ENCODE measurements at regions not wholly inside any gene's neighbourhood (a gene's known extent, or its start where the extent isn't known, plus 50 kb on each side); places are given as distances from the start of the nearest gene placed in this dataset.

- Histone ChIP-seq H3K4me3 (ENCODE audit: low read depth in 1 of 5, low read length in 5 of 5) (no peak overlapping the region), H3K9me3 (ENCODE audit: control insufficient read depth in 5 of 5, low read length in 5 of 5) (peaks cover 0 to 3% (median 0%) of the 10 kb centered on the region in 5 donors), H3K36me3 (ENCODE audit: control insufficient read depth in 5 of 5, insufficient read depth in 5 of 5, low read length in 5 of 5) (no peaks in the 10 kb centered on the region), H3K27me3 (ENCODE audit: control insufficient read depth in 5 of 5, insufficient read depth in 4 of 5, low read length in 5 of 5) (peaks cover 0 to 2% (median 0%) of the 10 kb centered on the region in 5 donors), H3K27ac (ENCODE audit: low read depth, low read length) (no peak overlapping the region), H3K9ac (ENCODE audit: low read length in 5 of 5) (no peak overlapping the region), H3K4me1 (ENCODE audit: control insufficient read depth in 5 of 5, insufficient read depth in 5 of 5, low read length in 5 of 5) (no peaks in the 10 kb centered on the region)
Observed at GRCh38 chr13:47310401-47310800, 413.5 kb upstream of the HTR2A start.

GRCh38 chr13:47306991-47307390, 410.1 kb upstream of the HTR2A start:
- H3K9me3 ChIP-seq (ENCODE audit: control insufficient read depth in 5 of 5, low read length in 5 of 5): peaks cover 0 to 3% (median 0%) of the 10 kb centered on the region in 5 donors

GRCh38 chr13:47303626-47304025, 406.8 kb upstream of the HTR2A start:
- Histone ChIP-seq H3K9me3 (ENCODE audit: control insufficient read depth in 5 of 5, low read length in 5 of 5) (no peaks in the 10 kb centered on the region), H3K4me3 (ENCODE audit: low read depth in 1 of 5, low read length in 5 of 5) (no peak overlapping the region)

More at GRCh38 chr13:47306991-47307390, 410.1 kb upstream of the HTR2A start:
- no peaks in the 10 kb centered on the region for H3K4me1 ChIP-seq (ENCODE audit: control insufficient read depth in 5 of 5, insufficient read depth in 5 of 5, low read length in 5 of 5)
- H3K9ac ChIP-seq (ENCODE audit: low read length in 5 of 5): no peak overlapping the region
- peaks cover 0 to 2% (median 0%) of the 10 kb centered on the region in 5 donors for H3K27me3 ChIP-seq (ENCODE audit: control insufficient read depth in 5 of 5, insufficient read depth in 4 of 5, low read length in 5 of 5)
- no peak overlapping the region for H3K27ac ChIP-seq (ENCODE audit: low read depth, low read length)
- H3K4me3 ChIP-seq (ENCODE audit: low read depth in 1 of 5, low read length in 5 of 5): no peak overlapping the region
- no peaks in the 10 kb centered on the region for H3K36me3 ChIP-seq (ENCODE audit: control insufficient read depth in 5 of 5, insufficient read depth in 5 of 5, low read length in 5 of 5)

GRCh38 chr13:47299304-47299703, 402.5 kb upstream of the HTR2A start:
- no peaks in the 10 kb centered on the region for H3K9me3 ChIP-seq (ENCODE audit: control insufficient read depth in 5 of 5, low read length in 5 of 5)
- no peaks in the 10 kb centered on the region for H3K36me3 ChIP-seq (ENCODE audit: control insufficient read depth in 5 of 5, insufficient read depth in 5 of 5, low read length in 5 of 5)
- no peaks in the 10 kb centered on the region for H3K27me3 ChIP-seq (ENCODE audit: control insufficient read depth in 5 of 5, insufficient read depth in 4 of 5, low read length in 5 of 5)
- H3K9ac ChIP-seq (ENCODE audit: low read length in 5 of 5): no peak overlapping the region
- H3K4me3 ChIP-seq (ENCODE audit: low read depth in 1 of 5, low read length in 5 of 5): no peak overlapping the region
- H3K4me1 ChIP-seq (ENCODE audit: control insufficient read depth in 5 of 5, insufficient read depth in 5 of 5, low read length in 5 of 5): no peaks in the 10 kb centered on the region
- no peak overlapping the region for H3K27ac ChIP-seq (ENCODE audit: low read depth, low read length)

More at GRCh38 chr13:47303626-47304025, 406.8 kb upstream of the HTR2A start:
- no peak overlapping the region for H3K27ac ChIP-seq (ENCODE audit: low read depth, low read length)
- no peaks in the 10 kb centered on the region for H3K4me1 ChIP-seq (ENCODE audit: control insufficient read depth in 5 of 5, insufficient read depth in 5 of 5, low read length in 5 of 5)
- H3K27me3 ChIP-seq (ENCODE audit: control insufficient read depth in 5 of 5, insufficient read depth in 4 of 5, low read length in 5 of 5): no peaks in the 10 kb centered on the region
- H3K36me3 ChIP-seq (ENCODE audit: control insufficient read depth in 5 of 5, insufficient read depth in 5 of 5, low read length in 5 of 5): no peaks in the 10 kb centered on the region
- H3K9ac ChIP-seq (ENCODE audit: low read length in 5 of 5): no peak overlapping the region

GRCh38 chr13:47298506-47298905, 401.7 kb upstream of the HTR2A start:
- H3K4me3 ChIP-seq (ENCODE audit: low read depth in 1 of 5, low read length in 5 of 5): no peak overlapping the region
- no peaks in the 10 kb centered on the region for H3K27me3 ChIP-seq (ENCODE audit: control insufficient read depth in 5 of 5, insufficient read depth in 4 of 5, low read length in 5 of 5)
- H3K36me3 ChIP-seq (ENCODE audit: control insufficient read depth in 5 of 5, insufficient read depth in 5 of 5, low read length in 5 of 5): no peaks in the 10 kb centered on the region
- no peaks in the 10 kb centered on the region for H3K9me3 ChIP-seq (ENCODE audit: control insufficient read depth in 5 of 5, low read length in 5 of 5)
- no peak overlapping the region for H3K27ac ChIP-seq (ENCODE audit: low read depth, low read length)
- H3K9ac ChIP-seq (ENCODE audit: low read length in 5 of 5): no peak overlapping the region
- H3K4me1 ChIP-seq (ENCODE audit: control insufficient read depth in 5 of 5, insufficient read depth in 5 of 5, low read length in 5 of 5): no peaks in the 10 kb centered on the region

- no peak overlapping the region for H3K9ac ChIP-seq (ENCODE audit: low read length in 5 of 5)
- no peaks in the 10 kb centered on the region for H3K27me3 ChIP-seq (ENCODE audit: control insufficient read depth in 5 of 5, insufficient read depth in 4 of 5, low read length in 5 of 5)
- H3K36me3 ChIP-seq (ENCODE audit: control insufficient read depth in 5 of 5, insufficient read depth in 5 of 5, low read length in 5 of 5): no peaks in the 10 kb centered on the region
- no peaks in the 10 kb centered on the region for H3K4me1 ChIP-seq (ENCODE audit: control insufficient read depth in 5 of 5, insufficient read depth in 5 of 5, low read length in 5 of 5)
- H3K4me3 ChIP-seq (ENCODE audit: low read depth in 1 of 5, low read length in 5 of 5): no peak overlapping the region
- H3K9me3 ChIP-seq (ENCODE audit: control insufficient read depth in 5 of 5, low read length in 5 of 5): no peaks in the 10 kb centered on the region
- no peak overlapping the region for H3K27ac ChIP-seq (ENCODE audit: low read depth, low read length)
Observed at GRCh38 chr13:47294691-47295090, 397.8 kb upstream of the HTR2A start.

- H3K27me3 ChIP-seq (ENCODE audit: control insufficient read depth in 5 of 5, insufficient read depth in 4 of 5, low read length in 5 of 5): no peaks in the 10 kb centered on the region
- H3K9ac ChIP-seq (ENCODE audit: low read length in 5 of 5): no peak overlapping the region
- no peaks in the 10 kb centered on the region for H3K9me3 ChIP-seq (ENCODE audit: control insufficient read depth in 5 of 5, low read length in 5 of 5)
- no peaks in the 10 kb centered on the region for H3K4me1 ChIP-seq (ENCODE audit: control insufficient read depth in 5 of 5, insufficient read depth in 5 of 5, low read length in 5 of 5)
- H3K27ac ChIP-seq (ENCODE audit: low read depth, low read length): no peak overlapping the region
- no peaks in the 10 kb centered on the region for H3K36me3 ChIP-seq (ENCODE audit: control insufficient read depth in 5 of 5, insufficient read depth in 5 of 5, low read length in 5 of 5)
- H3K4me3 ChIP-seq (ENCODE audit: low read depth in 1 of 5, low read length in 5 of 5): no peak overlapping the region
Observed at GRCh38 chr13:47291107-47291656, 394.3 kb upstream of the HTR2A start.

- Histone ChIP-seq H3K36me3 (ENCODE audit: control insufficient read depth in 5 of 5, insufficient read depth in 5 of 5, low read length in 5 of 5) (no peaks in the 10 kb centered on the region), H3K27ac (ENCODE audit: low read depth, low read length) (no peak overlapping the region), H3K9ac (ENCODE audit: low read length in 5 of 5) (no peak overlapping the region), H3K4me3 (ENCODE audit: low read depth in 1 of 5, low read length in 5 of 5) (no peak overlapping the region), H3K9me3 (ENCODE audit: control insufficient read depth in 5 of 5, low read length in 5 of 5) (no peaks in the 10 kb centered on the region), H3K27me3 (ENCODE audit: control insufficient read depth in 5 of 5, insufficient read depth in 4 of 5, low read length in 5 of 5) (no peaks in the 10 kb centered on the region), H3K4me1 (ENCODE audit: control insufficient read depth in 5 of 5, insufficient read depth in 5 of 5, low read length in 5 of 5) (no peaks in the 10 kb centered on the region)
Observed at GRCh38 chr13:47289567-47289966, 392.7 kb upstream of the HTR2A start.

- Histone ChIP-seq H3K36me3 (ENCODE audit: control insufficient read depth in 5 of 5, insufficient read depth in 5 of 5, low read length in 5 of 5) (no peaks in the 10 kb centered on the region), H3K27ac (ENCODE audit: low read depth, low read length) (no peak overlapping the region), H3K9ac (ENCODE audit: low read length in 5 of 5) (no peak overlapping the region), H3K9me3 (ENCODE audit: control insufficient read depth in 5 of 5, low read length in 5 of 5) (no peaks in the 10 kb centered on the region), H3K27me3 (ENCODE audit: control insufficient read depth in 5 of 5, insufficient read depth in 4 of 5, low read length in 5 of 5) (no peaks in the 10 kb centered on the region), H3K4me3 (ENCODE audit: low read depth in 1 of 5, low read length in 5 of 5) (no peak overlapping the region), H3K4me1 (ENCODE audit: control insufficient read depth in 5 of 5, insufficient read depth in 5 of 5, low read length in 5 of 5) (no peaks in the 10 kb centered on the region)
Observed at GRCh38 chr13:47288546-47288945, 391.7 kb upstream of the HTR2A start.

- Histone ChIP-seq H3K36me3 (ENCODE audit: control insufficient read depth in 5 of 5, insufficient read depth in 5 of 5, low read length in 5 of 5) (no peaks in the 10 kb centered on the region), H3K9me3 (ENCODE audit: control insufficient read depth in 5 of 5, low read length in 5 of 5) (no peaks in the 10 kb centered on the region), H3K27ac (ENCODE audit: low read depth, low read length) (no peak overlapping the region), H3K4me1 (ENCODE audit: control insufficient read depth in 5 of 5, insufficient read depth in 5 of 5, low read length in 5 of 5) (no peaks in the 10 kb centered on the region), H3K4me3 (ENCODE audit: low read depth in 1 of 5, low read length in 5 of 5) (no peak overlapping the region), H3K27me3 (ENCODE audit: control insufficient read depth in 5 of 5, insufficient read depth in 4 of 5, low read length in 5 of 5) (no peaks in the 10 kb centered on the region), H3K9ac (ENCODE audit: low read length in 5 of 5) (no peak overlapping the region)
Observed at GRCh38 chr13:47287291-47287751, 390.5 kb upstream of the HTR2A start.

Measured in subcutaneous abdominal adipose tissue (tissue), 5 donors.